A673 (cell line): ENCODE measurements at regions not wholly inside any gene's neighbourhood (a gene's known extent, or its start where the extent isn't known, plus 50 kb on each side); places are given as distances from the start of the nearest gene placed in this dataset.

Experiments
- BruUV-seq: library from RNA; stranded (reverse); fragments of 400-500 nt; replicated peaks from 2 replicates; lab custom pipeline; 2021; lab: Mats Ljungman, UMichigan
- CTCF ChIA-PET: fragments of 300-600 bp; sonication (Branson Sonifier 250); formaldehyde crosslinking; loops from one replicate; lab custom pipeline; 2022; ENCODE audit warnings: antibody characterized with exemption; lab: Charles Lee
- POLR2A ChIA-PET: fragments of 300-600 bp; sonication (Branson Sonifier 250); formaldehyde crosslinking; loops from one replicate; lab custom pipeline; 2022; ENCODE audit warnings: antibody characterized with exemption; ENCODE audit not compliant: low non-redundant PET; lab: Charles Lee
- DNase-seq: peaks from one replicate; pipeline ENCODE4 v3.0.0-alpha.2; 2015; ENCODE audit warnings: low spot score
- H3K27ac ChIP-seq: fragments of 200-600 bp; sonication (generic); 2 replicates; pipeline ENCODE4 v1.5.1; 2016; ENCODE audit warnings: mixed run types, low read depth, mild to moderate bottlenecking, mixed read lengths, antibody characterized with exemption, low read length; ENCODE audit not compliant: poor library complexity, severe bottlenecking
- H3K27me3 ChIP-seq: fragments of 200-600 bp; sonication (generic); replicated peaks from 2 replicates; pipeline ENCODE4 v1.6.1; 2017; ENCODE audit warnings: mixed run types, low read depth, mild to moderate bottlenecking, mixed read lengths, antibody characterized with exemption, low read length; ENCODE audit not compliant: insufficient read depth, poor library complexity
- H3K36me3 ChIP-seq: fragments of 200-600 bp; sonication (generic); 2 replicates; pipeline ENCODE4 v1.6.1; 2016; ENCODE audit warnings: mixed run types, mild to moderate bottlenecking, mixed read lengths, antibody characterized with exemption, low read length; ENCODE audit not compliant: insufficient read depth, poor library complexity, severe bottlenecking
- H3K4me1 ChIP-seq: fragments of 200-600 bp; sonication (generic); 2 replicates; pipeline ENCODE4 v1.6.1; 2017; ENCODE audit warnings: mixed run types, mild to moderate bottlenecking, mixed read lengths, antibody characterized with exemption, low read length; ENCODE audit not compliant: insufficient read depth, poor library complexity, severe bottlenecking
- H3K4me3 ChIP-seq: fragments of 200-600 bp; sonication (generic); 2 replicates; pipeline ENCODE4 v1.5.1; 2016; ENCODE audit warnings: low read depth, mixed run types, mild to moderate bottlenecking, mixed read lengths, low read length; ENCODE audit not compliant: poor library complexity, severe bottlenecking
- H3K9me3 ChIP-seq: fragments of 200-600 bp; sonication (generic); 2 replicates; pipeline ENCODE4 v1.6.1; 2016; ENCODE audit warnings: mixed run types, low read depth, mild to moderate bottlenecking, mixed read lengths, antibody characterized with exemption, low read length; ENCODE audit not compliant: poor library complexity, severe bottlenecking
- EZH2 ChIP-seq: fragments of 200-600 bp; sonication (generic); IDR thresholded peaks from 2 replicates; pipeline ENCODE4 v1.6.1; 2017; ENCODE audit warnings: borderline replicate concordance, low read depth, mild to moderate bottlenecking, mixed read lengths, antibody characterized with exemption, low read length; ENCODE audit not compliant: poor library complexity, severe bottlenecking
- intact Hi-C: fragments of 100-400 bp; cut with micrococcal nuclease; formaldehyde crosslinking; loops from one replicate; pipeline ENCODE4 v1.10.0; 2022; ENCODE audit not compliant: unreplicated experiment
- TF ChIP-seq, protein P1 (sequence below): fragments of 300-800, 200-600 bp; sonication (generic); conservative IDR thresholded peaks from 2 replicates; pipeline ENCODE4 v1.5.1; 2017; ENCODE audit warnings: low read depth, mild to moderate bottlenecking, antibody characterized with exemption, low read length, moderate library complexity, mixed read lengths

DNA sequence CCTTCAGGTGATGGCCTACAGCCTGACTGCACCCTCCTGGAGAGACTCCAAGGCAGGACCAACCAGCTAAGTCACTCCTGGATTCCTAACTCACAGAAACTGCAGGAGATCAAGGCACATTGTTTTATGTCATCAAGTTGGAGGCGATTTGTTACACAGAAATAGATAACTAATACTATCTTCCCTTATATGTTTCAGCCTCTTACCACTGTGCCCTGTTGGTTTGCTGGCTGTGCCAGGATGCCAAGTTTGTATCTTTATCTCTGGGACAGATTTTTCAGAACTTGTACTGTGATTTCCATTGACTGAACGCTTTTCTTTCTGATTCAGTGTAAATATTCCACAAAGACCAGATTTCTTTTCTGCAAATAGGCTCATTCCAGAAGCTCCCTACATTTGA is 76.2 kb upstream of the OPCML start:
- no peak for TF ChIP-seq EZH2
- TF ChIP-seq, protein P1, sequence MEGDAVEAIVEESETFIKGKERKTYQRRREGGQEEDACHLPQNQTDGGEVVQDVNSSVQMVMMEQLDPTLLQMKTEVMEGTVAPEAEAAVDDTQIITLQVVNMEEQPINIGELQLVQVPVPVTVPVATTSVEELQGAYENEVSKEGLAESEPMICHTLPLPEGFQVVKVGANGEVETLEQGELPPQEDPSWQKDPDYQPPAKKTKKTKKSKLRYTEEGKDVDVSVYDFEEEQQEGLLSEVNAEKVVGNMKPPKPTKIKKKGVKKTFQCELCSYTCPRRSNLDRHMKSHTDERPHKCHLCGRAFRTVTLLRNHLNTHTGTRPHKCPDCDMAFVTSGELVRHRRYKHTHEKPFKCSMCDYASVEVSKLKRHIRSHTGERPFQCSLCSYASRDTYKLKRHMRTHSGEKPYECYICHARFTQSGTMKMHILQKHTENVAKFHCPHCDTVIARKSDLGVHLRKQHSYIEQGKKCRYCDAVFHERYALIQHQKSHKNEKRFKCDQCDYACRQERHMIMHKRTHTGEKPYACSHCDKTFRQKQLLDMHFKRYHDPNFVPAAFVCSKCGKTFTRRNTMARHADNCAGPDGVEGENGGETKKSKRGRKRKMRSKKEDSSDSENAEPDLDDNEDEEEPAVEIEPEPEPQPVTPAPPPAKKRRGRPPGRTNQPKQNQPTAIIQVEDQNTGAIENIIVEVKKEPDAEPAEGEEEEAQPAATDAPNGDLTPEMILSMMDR, result no peak
- H3K4me1 ChIP-seq, result no peaks in the 10 kb centered on the region
- no peak overlapping the region for H3K4me3 ChIP-seq
- no peaks in the 10 kb centered on the region for H3K27me3 ChIP-seq
- no peak overlapping the region for H3K27ac ChIP-seq
- CTCF ChIA-PET, result no interaction called here
- no peak for DNase-seq
- intact Hi-C loops, result no loop called here
- peaks cover 25% of the 10 kb centered on the region for H3K9me3 ChIP-seq
- H3K36me3 ChIP-seq, result no peaks in the 10 kb centered on the region
- no TSS peak for BruUV-seq
- POLR2A ChIA-PET, result no interaction called here

DNA sequence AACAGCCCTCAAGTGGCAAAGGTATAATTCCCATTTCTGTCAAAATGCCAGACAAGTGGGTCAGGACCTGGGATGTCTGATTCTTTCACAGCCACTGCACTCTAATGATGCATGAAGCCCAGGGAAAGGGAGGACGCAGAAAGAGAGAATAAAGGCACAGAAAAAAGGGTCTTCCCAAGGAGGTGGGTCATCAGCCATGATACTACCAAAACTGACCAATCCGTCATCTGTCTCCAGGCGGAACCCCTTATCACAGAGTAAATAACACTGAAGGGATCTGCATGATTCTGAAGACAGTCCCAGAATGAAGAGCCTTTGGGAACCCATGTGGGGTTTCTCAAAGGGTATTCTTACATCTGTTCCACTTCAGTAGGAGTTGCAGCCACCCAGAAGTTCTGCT is 73.8 kb upstream of the OPCML start:
- CTCF ChIA-PET, result no interaction called here
- BruUV-seq, result no TSS peak
- H3K36me3 ChIP-seq, result no peaks in the 10 kb centered on the region
- DNase-seq, result no peak
- peaks cover 27% of the 10 kb centered on the region for H3K9me3 ChIP-seq
- H3K4me3 ChIP-seq, result no peak overlapping the region
- H3K27ac ChIP-seq, result no peak overlapping the region
- H3K27me3 ChIP-seq, result no peaks in the 10 kb centered on the region
- no peak for TF ChIP-seq EZH2
- TF ChIP-seq, protein P1, result no peak
- H3K4me1 ChIP-seq, result no peaks in the 10 kb centered on the region
- intact Hi-C loops, result no loop called here
- POLR2A ChIA-PET, result no interaction called here

DNA sequence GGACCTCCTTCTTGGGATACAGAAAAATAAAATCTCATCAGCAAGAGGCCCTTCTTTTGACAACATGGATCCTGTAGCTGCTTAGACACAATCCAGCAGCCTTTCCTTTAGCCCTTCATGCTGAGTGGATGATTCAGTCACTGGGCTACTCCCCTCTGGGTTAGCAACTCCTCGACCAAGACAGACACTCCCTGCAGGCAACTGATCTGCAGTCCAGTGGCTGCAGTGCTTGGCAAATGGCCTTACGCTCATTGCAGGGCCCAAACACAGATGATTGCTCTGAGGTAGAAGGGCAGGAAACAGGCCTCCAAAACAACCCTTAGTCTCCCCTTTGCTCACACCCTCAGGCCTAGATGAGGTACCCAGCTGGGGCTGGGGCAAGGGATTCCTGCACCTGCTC is 73.2 kb upstream of the OPCML start:
- no peak overlapping the region for H3K27ac ChIP-seq
- CTCF ChIA-PET, result no interaction called here
- peaks cover 26% of the 10 kb centered on the region for H3K9me3 ChIP-seq
- no TSS peak for BruUV-seq
- H3K4me1 ChIP-seq, result no peaks in the 10 kb centered on the region
- intact Hi-C loops, result no loop called here
- H3K27me3 ChIP-seq, result no peaks in the 10 kb centered on the region
- H3K36me3 ChIP-seq, result no peaks in the 10 kb centered on the region
- no peak for DNase-seq
- H3K4me3 ChIP-seq, result no peak overlapping the region
- POLR2A ChIA-PET, result no interaction called here
- TF ChIP-seq, protein P1, result no peak
- TF ChIP-seq EZH2, result no peak
